ENCODE measurements at regions not wholly inside any gene's neighbourhood (a gene's known extent, or its start where the extent isn't known, plus 50 kb on each side); places are given as distances from the start of the nearest gene placed in this dataset.

- WGBS (ENCODE audit: insufficient coverage), result 78% methylated on average over 7 of the region's 11 CpGs
- no peaks in the 10 kb centered on the region for H4K20me1 ChIP-seq (ENCODE audit: control insufficient read depth, insufficient read depth, low read length, poor library complexity, severe bottlenecking)
- Mint-ChIP-seq H3K27me3 (no peaks in the 10 kb centered on the region), H3K27ac (no peak overlapping the region), H3K4me3 (no peak overlapping the region), H3K4me1 (no peaks in the 10 kb centered on the region), H3K9me3 (ENCODE audit: insufficient read depth) (no peaks in the 10 kb centered on the region)
- intact Hi-C loops (cut with micrococcal nuclease), result no loop called here
- H3K27me3 ChIP-seq (replicated peaks in 1 of 4; ENCODE audit: control extremely low read depth in 1 of 4, control insufficient read depth in 3 of 4, insufficient read depth in 4 of 4, low read length in 3 of 4), result no peaks in the 10 kb centered on the region
- no peak for ATAC-seq (ENCODE audit: low read depth)
- H3K4me2 ChIP-seq (replicated peaks; ENCODE audit: low read depth, low read length, poor library complexity, severe bottlenecking), result no peak overlapping the region
- CTCF ChIA-PET, result no interaction called here
- POLR2A ChIA-PET, result no interaction called here
- H2AFZ ChIP-seq (ENCODE audit: insufficient read depth, low read depth, low read length, poor library complexity, severe bottlenecking), result no peak overlapping the region
- no peaks in the 10 kb centered on the region for H3K36me3 ChIP-seq (replicated peaks in 1 of 2; ENCODE audit: control extremely low read depth in 1 of 2, control insufficient read depth in 1 of 2, extremely low read depth in 1 of 2, insufficient read depth in 2 of 2, low read length in 1 of 2)
- H3K4me1 ChIP-seq (ENCODE audit: control insufficient read depth in 2 of 2, insufficient read depth in 2 of 2, low read length in 2 of 2), result no peaks in the 10 kb centered on the region
- no peak overlapping the region for H3K27ac ChIP-seq (ENCODE audit: low read length in 2 of 2)
- H3K9me3 ChIP-seq (ENCODE audit: control extremely low read depth in 1 of 3, control insufficient read depth in 2 of 3, insufficient read depth in 1 of 3, low read length in 2 of 3), result peaks cover 0 to 13% (median 0%) of the 10 kb centered on the region in 3 donors
- no peak overlapping the region for H3K9ac ChIP-seq (ENCODE audit: low read length)
- no peak overlapping the region for H3K4me3 ChIP-seq (ENCODE audit: control extremely low read depth in 1 of 5, extremely low read depth in 1 of 5, insufficient read depth in 1 of 5, low read depth in 2 of 5, low read length in 4 of 5)
- no peaks in the 10 kb centered on the region for H3K79me2 ChIP-seq (ENCODE audit: control insufficient read depth, insufficient read depth, low read length)
- DNase-seq, result no peak
- TF ChIP-seq EZH2 (IDR thresholded peaks at IDR 0.05; ENCODE audit: borderline replicate concordance, insufficient read depth, low read depth, low read length, poor library complexity, severe bottlenecking) (no peak), CTCF (IDR thresholded peaks at IDR 0.05) (no peak)
Measured at GRCh38 chr2:16031058-16031847, 90.9 kb downstream of the MYCN start.

GRCh38 chr2:16030206-16031057 is 90.1 kb downstream of the MYCN start:
- ChIA-PET CTCF (no interaction called here), POLR2A (no interaction called here)
- DNase-seq (no peak), ATAC-seq (ENCODE audit: low read depth) (no peak)
- Histone ChIP-seq H3K4me3 (ENCODE audit: control extremely low read depth in 1 of 5, extremely low read depth in 1 of 5, insufficient read depth in 1 of 5, low read depth in 2 of 5, low read length in 4 of 5) (no peak overlapping the region), H3K4me1 (ENCODE audit: control insufficient read depth in 2 of 2, insufficient read depth in 2 of 2, low read length in 2 of 2) (no peaks in the 10 kb centered on the region), H3K9me3 (ENCODE audit: control extremely low read depth in 1 of 3, control insufficient read depth in 2 of 3, insufficient read depth in 1 of 3, low read length in 2 of 3) (peaks cover 0 to 14% (median 0%) of the 10 kb centered on the region in 3 donors), H3K27me3 (replicated peaks in 1 of 4; ENCODE audit: control extremely low read depth in 1 of 4, control insufficient read depth in 3 of 4, insufficient read depth in 4 of 4, low read length in 3 of 4) (no peaks in the 10 kb centered on the region), H4K20me1 (ENCODE audit: control insufficient read depth, insufficient read depth, low read length, poor library complexity, severe bottlenecking) (no peaks in the 10 kb centered on the region), H2AFZ (ENCODE audit: insufficient read depth, low read depth, low read length, poor library complexity, severe bottlenecking) (no peak overlapping the region), H3K79me2 (ENCODE audit: control insufficient read depth, insufficient read depth, low read length) (no peaks in the 10 kb centered on the region), H3K36me3 (replicated peaks in 1 of 2; ENCODE audit: control extremely low read depth in 1 of 2, control insufficient read depth in 1 of 2, extremely low read depth in 1 of 2, insufficient read depth in 2 of 2, low read length in 1 of 2) (no peaks in the 10 kb centered on the region), H3K4me2 (replicated peaks; ENCODE audit: low read depth, low read length, poor library complexity, severe bottlenecking) (no peak overlapping the region), H3K27ac (ENCODE audit: low read length in 2 of 2) (no peak overlapping the region), H3K9ac (ENCODE audit: low read length) (no peak overlapping the region)
- Mint-ChIP-seq H3K9me3 (ENCODE audit: insufficient read depth) (no peaks in the 10 kb centered on the region), H3K4me1 (no peaks in the 10 kb centered on the region), H3K27ac (no peak overlapping the region), H3K4me3 (no peak overlapping the region), H3K27me3 (no peaks in the 10 kb centered on the region)
- intact Hi-C loops (cut with micrococcal nuclease), result no loop called here
- WGBS (ENCODE audit: insufficient coverage), result 91% methylated on average over 17 of the region's 24 CpGs
- TF ChIP-seq CTCF (IDR thresholded peaks at IDR 0.05) (no peak), EZH2 (IDR thresholded peaks at IDR 0.05; ENCODE audit: borderline replicate concordance, insufficient read depth, low read depth, low read length, poor library complexity, severe bottlenecking) (no peak)

All from B cell (primary cell).